Loucy (cell line): ENCODE measurements at regions not wholly inside any gene's neighbourhood (a gene's known extent, or its start where the extent isn't known, plus 50 kb on each side); places are given as distances from the start of the nearest gene placed in this dataset.

Experiments
- EZH2phosphoT487 ChIP-seq: fragments of 200-600 bp; IDR thresholded peaks from 2 replicates; pipeline ENCODE4 v1.6.1; 2018; ENCODE audit warnings: antibody characterized with exemption, mild to moderate bottlenecking, moderate library complexity, borderline replicate concordance
- TF ChIP-seq, protein P1 (sequence below): fragments of 200-600 bp; sonication (generic); conservative IDR thresholded peaks from 2 replicates; pipeline ENCODE4 v1.5.1; 2014; ENCODE audit warnings: mild to moderate bottlenecking, antibody characterized with exemption, low read length

DNA sequence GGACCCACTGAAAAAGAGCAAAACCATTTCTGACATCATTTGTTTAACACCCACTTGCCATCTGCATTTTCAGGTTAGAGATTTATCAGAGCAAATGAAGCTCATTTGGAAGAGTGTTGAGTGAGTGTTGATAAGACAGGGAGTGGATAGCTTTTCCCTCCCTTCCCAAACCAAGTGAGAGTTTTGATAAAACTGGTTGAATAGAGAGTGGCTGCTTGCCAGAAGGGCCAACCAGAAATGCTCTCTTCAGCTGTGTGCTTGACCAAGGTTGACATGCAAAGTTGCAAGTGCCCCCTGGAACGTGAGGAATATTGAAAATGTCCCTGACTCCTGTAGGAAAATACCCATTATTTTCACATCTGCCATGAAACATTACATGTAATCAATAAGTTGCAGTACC lies 1487.0 kb upstream of the FLRT2 start:
- TF ChIP-seq, protein P1, sequence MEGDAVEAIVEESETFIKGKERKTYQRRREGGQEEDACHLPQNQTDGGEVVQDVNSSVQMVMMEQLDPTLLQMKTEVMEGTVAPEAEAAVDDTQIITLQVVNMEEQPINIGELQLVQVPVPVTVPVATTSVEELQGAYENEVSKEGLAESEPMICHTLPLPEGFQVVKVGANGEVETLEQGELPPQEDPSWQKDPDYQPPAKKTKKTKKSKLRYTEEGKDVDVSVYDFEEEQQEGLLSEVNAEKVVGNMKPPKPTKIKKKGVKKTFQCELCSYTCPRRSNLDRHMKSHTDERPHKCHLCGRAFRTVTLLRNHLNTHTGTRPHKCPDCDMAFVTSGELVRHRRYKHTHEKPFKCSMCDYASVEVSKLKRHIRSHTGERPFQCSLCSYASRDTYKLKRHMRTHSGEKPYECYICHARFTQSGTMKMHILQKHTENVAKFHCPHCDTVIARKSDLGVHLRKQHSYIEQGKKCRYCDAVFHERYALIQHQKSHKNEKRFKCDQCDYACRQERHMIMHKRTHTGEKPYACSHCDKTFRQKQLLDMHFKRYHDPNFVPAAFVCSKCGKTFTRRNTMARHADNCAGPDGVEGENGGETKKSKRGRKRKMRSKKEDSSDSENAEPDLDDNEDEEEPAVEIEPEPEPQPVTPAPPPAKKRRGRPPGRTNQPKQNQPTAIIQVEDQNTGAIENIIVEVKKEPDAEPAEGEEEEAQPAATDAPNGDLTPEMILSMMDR = no peak
- no peak for TF ChIP-seq EZH2phosphoT487
